ENCODE measurements at regions not wholly inside any gene's neighbourhood (a gene's known extent, or its start where the extent isn't known, plus 50 kb on each side); places are given as distances from the start of the nearest gene placed in this dataset.

DNA sequence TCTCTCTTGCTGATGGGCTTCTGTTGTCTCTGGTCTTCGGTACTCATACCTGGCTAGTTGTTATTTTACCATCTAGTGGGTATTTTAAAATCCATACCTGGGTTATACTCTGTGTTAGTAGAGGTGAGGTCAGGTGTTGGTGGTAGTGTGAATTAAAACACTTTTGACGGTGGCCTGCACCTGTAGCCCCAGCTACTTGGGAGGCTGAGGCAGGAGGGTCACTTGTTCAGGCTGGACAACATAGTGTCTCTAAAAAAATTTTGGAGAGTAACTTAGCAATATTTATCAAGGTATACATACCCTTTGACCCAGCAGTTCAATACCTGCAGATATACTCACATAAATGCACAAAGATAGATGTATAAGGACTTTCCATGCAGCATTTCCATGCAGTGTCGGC is 55.4 kb downstream of the GSX1 start:
- no peak for DNase-seq (ENCODE audit: low read depth)

DNA sequence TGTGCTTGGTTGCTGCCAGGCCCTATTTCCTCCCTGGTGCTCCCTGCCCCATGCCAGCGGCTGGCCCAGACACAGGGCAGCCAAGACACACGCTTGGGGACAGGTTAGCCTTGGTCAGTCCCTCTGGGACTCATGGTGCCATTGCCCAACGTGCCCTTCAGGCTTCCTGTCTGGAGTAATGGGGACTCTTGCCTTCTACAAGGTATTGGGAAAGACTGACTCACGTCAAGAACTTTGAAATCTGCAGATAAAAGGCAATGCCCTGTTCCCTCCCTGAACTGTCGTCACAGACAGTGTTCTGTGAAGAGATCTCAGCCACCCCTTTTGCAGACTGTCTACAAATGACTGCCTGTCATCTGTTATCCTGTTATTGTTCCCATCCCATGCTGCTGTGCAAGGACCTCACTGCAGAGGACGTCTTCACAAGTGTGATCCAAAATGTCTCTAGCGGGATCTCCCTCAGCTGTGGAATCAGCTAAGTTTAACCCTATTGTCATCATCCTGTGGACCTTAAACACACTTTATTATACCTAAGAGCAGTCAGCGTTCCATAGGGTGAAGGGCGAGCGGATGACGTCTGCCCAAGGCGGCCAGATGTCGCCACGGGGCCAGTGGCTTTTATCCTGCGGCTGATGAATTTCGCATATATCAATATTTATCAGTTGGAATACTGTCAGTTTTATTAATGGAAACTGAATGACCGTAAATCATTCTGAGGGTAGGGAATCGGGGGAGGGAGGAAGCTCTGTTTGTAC is 59.0 kb downstream of the GSX1 start:
- DNase-seq (ENCODE audit: low read depth), result no peak

DNA sequence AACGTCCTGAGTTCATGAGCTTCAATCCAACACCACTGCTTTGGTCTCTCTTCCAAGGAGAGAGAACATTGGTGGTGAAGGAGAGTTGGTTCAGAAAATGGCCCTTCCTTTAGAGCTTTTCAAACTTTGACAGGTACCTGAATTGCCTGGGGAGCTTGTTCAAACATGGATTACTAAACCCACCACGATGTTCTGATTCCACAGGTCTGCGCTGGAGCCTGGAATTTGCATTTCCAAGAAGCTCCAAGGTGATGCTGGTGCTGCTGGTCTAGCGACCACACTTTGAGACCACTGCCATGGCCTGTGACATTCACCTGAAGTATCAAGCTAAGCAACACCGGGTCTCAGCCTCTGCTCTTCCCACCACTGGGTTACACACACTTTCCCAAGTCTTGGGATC is 60.2 kb downstream of the GSX1 start:
- no peak for DNase-seq (ENCODE audit: low read depth)

DNA sequence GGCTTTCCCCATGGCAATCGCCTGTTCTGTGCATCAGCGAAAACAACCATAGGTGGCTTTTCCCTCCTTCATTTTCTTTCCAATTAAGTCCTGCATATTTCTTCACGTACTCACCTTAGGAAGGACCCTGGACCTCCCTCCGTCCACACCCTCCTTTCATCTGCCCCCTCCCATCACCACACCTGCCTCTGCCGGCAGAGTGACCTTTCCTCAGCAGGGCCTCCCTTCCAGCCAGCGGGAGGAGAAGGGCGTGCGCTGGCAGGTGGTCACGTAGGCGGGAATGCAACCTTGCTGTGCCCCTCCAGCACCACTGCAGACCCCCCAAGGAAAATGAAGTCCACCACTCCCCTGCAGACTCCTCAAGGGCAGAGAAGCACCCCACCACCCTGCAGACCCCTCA is 61.1 kb downstream of the GSX1 start:
- DNase-seq (ENCODE audit: low read depth), result no peak

DNA sequence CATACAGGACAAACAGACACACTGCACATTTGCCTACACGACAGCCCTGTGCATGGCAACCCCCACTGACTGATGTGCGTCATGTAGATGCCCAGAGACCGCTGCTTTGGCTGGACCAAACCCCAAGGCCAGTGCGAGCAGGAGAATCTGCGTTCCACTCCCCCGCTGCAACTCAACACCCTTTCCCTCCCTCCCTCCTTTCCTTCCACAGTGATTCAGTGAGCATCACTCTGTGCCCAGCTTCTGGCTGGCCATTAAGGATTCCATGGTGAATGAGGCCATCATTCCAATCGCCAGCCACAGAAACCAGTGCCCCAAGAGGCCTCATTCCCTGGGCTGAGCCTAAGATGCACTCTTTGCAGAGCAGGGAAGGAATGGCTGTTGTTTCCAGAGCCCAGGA is 61.6 kb downstream of the GSX1 start:
- DNase-seq (ENCODE audit: low read depth), result peak; percentile 31

DNA sequence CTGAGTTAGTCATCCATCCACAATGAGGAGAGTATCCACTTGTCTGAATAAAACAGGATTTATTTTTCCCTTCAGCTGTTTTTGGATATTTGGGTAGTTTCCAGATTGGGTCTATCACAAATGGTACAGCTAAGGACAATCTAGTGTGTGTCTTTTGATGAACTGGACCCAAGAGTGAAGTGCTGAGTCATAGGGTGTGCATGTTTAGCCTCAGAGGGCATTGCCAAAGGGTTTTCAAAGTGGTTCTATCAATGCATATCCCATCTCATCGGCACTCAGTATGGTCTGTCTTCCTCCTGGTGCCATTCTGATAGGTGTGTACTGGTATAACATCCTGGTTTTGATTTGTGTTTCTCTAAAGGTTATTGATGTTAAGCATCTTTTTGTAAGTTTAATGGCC is 62.3 kb downstream of the GSX1 start:
- DNase-seq (ENCODE audit: low read depth), result no peak

DNA sequence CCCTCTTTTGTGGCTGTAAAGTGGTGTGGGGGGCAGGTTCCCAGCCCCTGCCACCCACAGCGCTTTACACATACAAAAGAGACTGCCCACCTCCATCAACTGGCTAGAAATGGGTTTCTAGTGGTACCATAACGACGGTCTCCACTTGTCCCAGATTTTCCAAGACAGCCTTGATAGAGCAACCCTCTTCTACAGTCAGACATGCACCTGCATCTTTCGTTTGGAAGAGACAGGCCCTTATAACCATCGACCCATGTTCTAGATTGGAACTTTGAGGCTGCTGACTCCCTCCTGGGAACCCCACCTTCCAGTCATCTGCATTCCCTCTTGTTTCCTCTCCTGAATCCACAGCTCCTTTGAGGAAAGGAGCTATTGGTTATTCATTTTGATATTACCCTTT is 63.1 kb downstream of the GSX1 start:
- DNase-seq (ENCODE audit: low read depth), result no peak

DNA sequence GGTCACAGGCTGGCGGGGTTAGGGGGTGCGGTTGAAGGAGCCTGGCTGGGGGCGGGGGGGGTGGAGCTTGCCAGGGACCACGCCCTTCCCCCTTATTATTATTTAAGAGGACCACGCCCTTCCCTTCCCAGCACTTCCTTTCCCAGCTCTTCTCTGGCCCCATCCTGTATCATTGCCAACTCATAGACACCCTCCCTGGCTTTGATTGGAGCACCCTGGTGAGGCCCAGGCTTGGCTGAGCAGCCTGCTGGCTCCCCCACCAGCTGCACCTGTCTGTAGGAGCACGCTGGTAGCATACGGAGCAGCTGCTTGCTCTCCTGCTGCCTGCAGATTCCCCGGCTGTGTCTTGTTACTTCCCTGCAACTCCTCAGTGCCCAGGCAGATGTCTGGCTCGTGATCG is 62.5 kb upstream of the PDX1 start:
- DNase-seq (ENCODE audit: low read depth), result peak; percentile 11

DNA sequence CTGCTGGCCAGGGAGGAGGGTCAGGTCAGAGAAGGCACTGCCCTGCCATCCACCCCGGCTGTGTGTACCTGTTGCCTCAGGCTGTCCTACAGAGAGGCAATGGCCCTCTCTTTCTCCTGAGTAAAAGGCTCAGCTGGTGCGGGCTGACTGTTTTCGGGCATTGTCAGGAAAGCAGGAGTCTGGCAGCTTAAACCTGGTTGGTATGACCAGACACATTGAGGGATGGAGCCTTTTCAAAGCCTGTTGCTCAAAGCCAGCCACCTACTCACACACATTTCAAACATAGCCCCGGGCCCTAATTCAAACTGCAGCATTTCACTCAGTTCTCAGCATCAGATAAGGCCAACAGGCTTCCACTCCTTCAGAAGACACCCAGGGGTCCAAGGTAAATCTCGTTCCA is 61.8 kb upstream of the PDX1 start:
- DNase-seq (ENCODE audit: low read depth), result no peak

DNA sequence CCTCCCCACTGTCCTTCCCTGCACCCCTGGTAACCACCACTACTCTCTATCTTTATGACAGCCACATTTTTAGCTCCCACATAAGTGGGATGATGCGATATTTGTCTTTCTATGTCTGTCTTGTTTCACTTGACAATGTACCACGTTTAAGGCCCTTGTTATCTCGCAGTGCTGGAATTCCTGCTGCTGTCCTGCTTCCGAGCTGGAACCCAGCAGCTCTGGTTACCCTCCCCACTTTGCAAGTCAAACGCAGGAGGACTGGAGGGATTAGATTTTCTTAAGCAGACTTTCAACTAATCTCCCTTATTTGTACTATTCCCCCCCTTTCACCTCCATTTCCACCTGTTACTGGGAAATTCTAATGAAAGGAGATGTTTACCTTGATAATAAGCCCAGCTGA is 59.1 kb upstream of the PDX1 start:
- no peak for DNase-seq (ENCODE audit: low read depth)

DNA sequence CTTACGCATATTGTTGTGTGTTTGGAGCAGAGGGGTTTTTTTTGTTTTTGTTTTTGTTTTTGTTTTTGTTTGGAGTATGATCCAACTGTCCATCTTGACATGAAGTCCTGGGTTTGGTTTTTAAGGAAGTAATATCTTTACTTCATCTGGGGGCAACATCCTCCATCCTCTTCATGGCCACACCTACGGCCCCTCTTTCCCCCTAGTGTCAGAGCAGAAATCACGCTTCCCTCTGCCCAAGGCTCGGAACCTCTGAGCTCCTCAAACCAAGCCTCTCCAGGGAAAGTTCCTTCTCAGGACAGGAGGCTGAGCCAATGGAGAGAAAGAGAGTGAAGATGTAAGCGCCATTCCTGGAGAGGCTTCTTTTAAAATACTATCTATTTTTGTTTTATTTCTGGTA is 58.6 kb upstream of the PDX1 start:
- DNase-seq (ENCODE audit: low read depth), result no peak

DNA sequence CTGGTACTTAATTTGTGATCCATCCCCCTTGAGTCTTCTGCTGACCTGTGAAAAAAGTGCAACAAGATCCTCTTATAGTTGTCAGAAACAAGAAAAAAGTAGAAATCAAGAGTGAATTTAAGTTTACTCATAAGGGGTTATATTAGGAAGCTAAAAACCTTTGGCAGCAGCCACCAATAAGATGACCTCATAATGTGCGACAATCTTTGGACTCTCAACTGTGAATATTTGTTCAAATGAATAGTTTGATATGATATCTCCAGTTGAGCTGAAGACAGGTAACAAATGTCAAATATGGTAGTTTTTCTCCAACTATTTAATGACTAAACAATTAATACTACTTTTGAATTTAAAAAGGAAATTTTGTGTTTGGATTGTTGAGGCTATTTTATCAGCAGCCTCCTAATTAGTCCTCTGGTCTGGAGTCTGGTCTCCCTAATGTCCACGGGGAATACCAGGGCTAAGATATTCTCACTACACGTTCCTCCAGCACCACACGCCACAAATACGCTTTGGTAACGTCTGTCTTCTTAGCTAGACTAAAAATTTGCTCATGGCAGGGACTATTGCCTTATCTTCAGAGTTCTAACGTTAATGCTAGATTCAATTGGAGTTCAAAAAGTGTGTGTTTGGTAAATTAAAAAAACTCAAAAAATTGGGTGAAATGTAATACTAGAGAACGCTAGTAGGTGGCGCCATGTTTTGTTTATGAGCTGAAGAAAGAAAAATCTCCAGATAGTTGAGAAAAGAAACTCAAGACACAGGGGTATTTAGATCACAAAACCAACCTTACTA is 51.0 kb upstream of the PDX1 start:
- no peak for DNase-seq (ENCODE audit: low read depth)

DNA sequence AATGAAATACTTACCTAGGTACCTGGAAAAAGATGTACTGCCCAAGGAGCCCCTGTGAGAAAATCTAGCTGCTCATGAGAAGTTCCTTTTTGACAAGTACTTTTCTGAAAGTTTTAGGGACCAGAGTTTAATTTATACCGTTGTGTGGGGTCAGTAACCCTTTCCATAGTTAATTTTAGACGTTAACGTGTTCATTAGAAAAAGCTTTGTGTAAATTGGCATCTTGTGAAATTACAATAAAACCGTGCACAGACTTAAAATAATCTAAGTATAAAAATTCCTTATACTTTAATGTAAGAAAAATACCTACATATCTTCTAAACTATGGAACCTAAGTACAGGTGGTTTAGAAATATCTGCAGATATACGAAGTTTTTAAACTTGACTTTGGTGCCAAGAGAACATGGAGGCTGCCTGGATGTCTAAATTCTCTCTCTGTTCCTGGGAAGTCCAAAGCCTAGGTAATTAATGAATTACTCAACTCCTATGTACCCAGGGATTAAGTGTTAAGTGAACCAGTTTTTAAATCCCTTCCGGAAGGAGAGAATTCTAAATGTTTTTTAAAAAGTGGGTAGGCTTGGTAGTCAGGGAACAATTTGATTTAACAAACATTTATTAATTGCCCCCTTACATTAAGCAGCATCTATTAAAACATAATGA is 50.2 kb upstream of the PDX1 start:
- no peak for DNase-seq (ENCODE audit: low read depth)

All from LHCN-M2 (cell line).